ENCODE measurements at regions not wholly inside any gene's neighbourhood (a gene's known extent, or its start where the extent isn't known, plus 50 kb on each side); places are given as distances from the start of the nearest gene placed in this dataset.

GRCh38 chr12:40597133-40597532, 95.1 kb upstream of the CNTN1 start:
- TF ChIP-seq CTCF (IDR thresholded peaks at IDR 0.05) (no peak), MAX (CRISPR knock-in tag; IDR thresholded peaks at IDR 0.05) (no peak), E2F1 (CRISPR knock-in tag; IDR thresholded peaks at IDR 0.05) (no peak), TCF7 (CRISPR knock-in tag; IDR thresholded peaks at IDR 0.05; ENCODE audit: low read depth) (no peak), FOXJ3 (CRISPR knock-in tag; IDR thresholded peaks at IDR 0.05; ENCODE audit: borderline replicate concordance) (no peak), RELA (CRISPR knock-in tag; IDR thresholded peaks at IDR 0.05; ENCODE audit: borderline replicate concordance) (no peak), ATF3 (CRISPR knock-in tag; conservative IDR thresholded peaks at IDR 0.05) (no peak), NR1H2 (CRISPR knock-in tag; IDR thresholded peaks at IDR 0.05) (no peak), SP1 (CRISPR knock-in tag; conservative IDR thresholded peaks at IDR 0.05) (no peak), ATF1 (CRISPR knock-in tag; IDR thresholded peaks at IDR 0.05) (no peak)
